CD4-positive, alpha-beta T cell treated with Interleukin-10 for 1 hour (primary cell): ENCODE measurements at regions not wholly inside any gene's neighbourhood (a gene's known extent, or its start where the extent isn't known, plus 50 kb on each side); places are given as distances from the start of the nearest gene placed in this dataset.
A peak's percentile ranks its signal among the peaks of the same experiment; 100 is the strongest.
"Not testable (repeated sequence)": the region's sequence is repeated elsewhere in the genome, so short reads cannot be mapped to it uniquely, and the experiment has no call there.

Experiments used
- DNase-seq: peaks from one replicate; pipeline ENCODE4 v3.0.0-alpha.2; 2020

GRCh38 chrX:65971151-65971550 is 68.7 kb downstream of the VSIG4 start:
- no peak for DNase-seq

- DNase-seq: not testable (repeated sequence)
Measured at GRCh38 chrX:65967159-65967558, 72.7 kb downstream of the VSIG4 start.

GRCh38 chrX:65961714-65962113 is 78.2 kb downstream of the VSIG4 start:
- no peak for DNase-seq

- no peak for DNase-seq
Measured at GRCh38 chrX:65948103-65948502, 91.8 kb downstream of the VSIG4 start.

- DNase-seq: no peak
Measured at GRCh38 chrX:65941775-65942174, 98.1 kb downstream of the VSIG4 start.

GRCh38 chrX:65933085-65933589 is 106.7 kb downstream of the VSIG4 start:
- DNase-seq: no peak

GRCh38 chrX:65932173-65933084 is 107.5 kb downstream of the VSIG4 start:
- no peak for DNase-seq

- no peak for DNase-seq
Measured at GRCh38 chrX:65928522-65928921, 111.4 kb downstream of the VSIG4 start.

GRCh38 chrX:65927386-65927785 is 112.5 kb downstream of the VSIG4 start:
- DNase-seq: not testable (repeated sequence)

GRCh38 chrX:65926095-65927019 is 113.5 kb downstream of the VSIG4 start:
- DNase-seq: peak; percentile 60

GRCh38 chrX:65925592-65925991 is 114.3 kb downstream of the VSIG4 start:
- DNase-seq: no peak

- no peak for DNase-seq
Measured at GRCh38 chrX:65925005-65925404, 114.9 kb downstream of the VSIG4 start.

- DNase-seq: no peak
Measured at GRCh38 chrX:65921363-65921762, 118.5 kb downstream of the VSIG4 start.

GRCh38 chrX:65920620-65921019 is 119.3 kb downstream of the VSIG4 start:
- DNase-seq: no peak

GRCh38 chrX:65910899-65911298 is 129.0 kb downstream of the VSIG4 start:
- DNase-seq: no peak

GRCh38 chrX:65903750-65904149 is 136.1 kb downstream of the VSIG4 start:
- DNase-seq: no peak

GRCh38 chrX:65902011-65902410 is 137.9 kb downstream of the VSIG4 start:
- DNase-seq: no peak

GRCh38 chrX:65900850-65901844 is 138.7 kb downstream of the VSIG4 start:
- no peak for DNase-seq

GRCh38 chrX:65894133-65894532 is 145.7 kb downstream of the VSIG4 start:
- peak; percentile 32 for DNase-seq

GRCh38 chrX:65891817-65892216 is 148.1 kb downstream of the VSIG4 start:
- DNase-seq: not testable (repeated sequence)

GRCh38 chrX:65888150-65888549 is 151.7 kb downstream of the VSIG4 start:
- not testable (repeated sequence) for DNase-seq

GRCh38 chrX:65883556-65883955 is 156.3 kb downstream of the VSIG4 start:
- DNase-seq: no peak
